NCI-H1417 (cell line): ENCODE measurements at regions not wholly inside any gene's neighbourhood (a gene's known extent, or its start where the extent isn't known, plus 50 kb on each side); places are given as distances from the start of the nearest gene placed in this dataset.
"Not testable (repeated sequence)": the region's sequence is repeated elsewhere in the genome, so short reads cannot be mapped to it uniquely, and the experiment has no call there.

ENCODE experiments used
- DNase-seq, 3 experiments: peaks; one replicate each; lab custom pipeline; 2025; lab: John Stamatoyannopoulos, UW

- DNase-seq = peak in 1 of 3 experiments; percentile 36
Observed at GRCh38 chr14:43413084-43413483, 1094.0 kb downstream of the FSCB start.

GRCh38 chr14:43411841-43412240 lies 1095.2 kb downstream of the FSCB start:
- DNase-seq = no peak

GRCh38 chr14:43410631-43411030 lies 1096.5 kb downstream of the FSCB start:
- no peak for DNase-seq

- no peak for DNase-seq
Observed at GRCh38 chr14:43408472-43408871, 1098.6 kb downstream of the FSCB start.

GRCh38 chr14:43407706-43408105 lies 1099.4 kb downstream of the FSCB start:
- DNase-seq = no peak

- no peak for DNase-seq
Observed at GRCh38 chr14:43406931-43407330, 1100.2 kb downstream of the FSCB start.

- peak in 1 of 3 experiments; percentile 50 for DNase-seq
Observed at GRCh38 chr14:43399289-43399688, 1107.8 kb downstream of the FSCB start.

- not testable (repeated sequence) for DNase-seq
Observed at GRCh38 chr14:43370565-43370896, 1136.6 kb downstream of the FSCB start.

GRCh38 chr14:43369710-43370564 lies 1137.1 kb downstream of the FSCB start:
- no peak for DNase-seq

GRCh38 chr14:43362586-43362985 lies 1144.5 kb downstream of the FSCB start:
- DNase-seq = no peak

GRCh38 chr14:43361751-43362150 lies 1145.3 kb downstream of the FSCB start:
- peak in 1 of 3 experiments; percentile 42 for DNase-seq

GRCh38 chr14:43360239-43360638 lies 1146.8 kb downstream of the FSCB start:
- no peak for DNase-seq

- no peak for DNase-seq
Observed at GRCh38 chr14:43359317-43359716, 1147.8 kb downstream of the FSCB start.

GRCh38 chr14:43356979-43357545 lies 1150.0 kb downstream of the FSCB start:
- no peak for DNase-seq

- DNase-seq = no peak
Observed at GRCh38 chr14:43356382-43356781, 1150.7 kb downstream of the FSCB start.

- DNase-seq = no peak
Observed at GRCh38 chr14:43341921-43342320, 1165.2 kb downstream of the FSCB start.

- no peak for DNase-seq
Observed at GRCh38 chr14:43338713-43339112, 1168.4 kb downstream of the FSCB start.

- no peak for DNase-seq
Observed at GRCh38 chr14:43336351-43336750, 1170.7 kb downstream of the FSCB start.

- DNase-seq = not testable (repeated sequence)
Observed at GRCh38 chr14:43326501-43327407, 1180.3 kb downstream of the FSCB start.

GRCh38 chr14:43316427-43316826 lies 1190.7 kb downstream of the FSCB start:
- no peak for DNase-seq

- no peak for DNase-seq
Observed at GRCh38 chr14:43313719-43314118, 1193.4 kb downstream of the FSCB start.

- DNase-seq = no peak
Observed at GRCh38 chr14:43308421-43309110, 1198.5 kb downstream of the FSCB start.
